Ovary (tissue), 7 donors: ENCODE measurements at regions not wholly inside any gene's neighbourhood (a gene's known extent, or its start where the extent isn't known, plus 50 kb on each side); places are given as distances from the start of the nearest gene placed in this dataset.

Experiments used
- DNase-seq, 5 donors: peaks; one replicate each; pipeline ENCODE4 v3.0.0-alpha.2; 2019 to 2020
- H3K27ac ChIP-seq, 2 donors: fragments of 200-600 bp; one replicate each; pipeline versions ENCODE4 v1.5.1 to v1.8.0; 2019 to 2022
- H3K27me3 ChIP-seq: fragments of 200-600 bp; one replicate; pipeline ENCODE4 v1.8.0; 2022
- H3K36me3 ChIP-seq: fragments of 200-600 bp; sonication (generic); one replicate; pipeline ENCODE4 v1.5.1; 2019
- H3K4me1 ChIP-seq: one replicate; pipeline ENCODE4 v1.8.1; 2013; ENCODE audit warnings: mild to moderate bottlenecking, moderate library complexity; ENCODE audit not compliant: insufficient read depth
- H3K4me3 ChIP-seq: fragments of 200-600 bp; sonication (generic); one replicate; pipeline ENCODE4 v1.5.1; 2017
- H3K9me3 ChIP-seq, 2 donors: fragments of 200-600 bp in 1 of 2; sonication (generic) in 1 of 2; one replicate each; pipeline versions ENCODE4 v1.5.1 to v1.8.1; 2013 to 2019; ENCODE audit warnings: mild to moderate bottlenecking in 1 of 2, moderate library complexity in 1 of 2
- EP300 ChIP-seq: sonication (generic); formaldehyde crosslinking; IDR thresholded peaks from one replicate; pipeline ENCODE4 v1.6.1; 2017; ENCODE audit warnings: antibody characterized with exemption
- POLR2A ChIP-seq: fragments of 450-650 bp; IDR thresholded peaks from one replicate; pipeline ENCODE4 v1.6.1; 2017; ENCODE audit warnings: antibody characterized with exemption, mild to moderate bottlenecking, moderate library complexity
- WGBS, 3 donors: extraction: QIAGEN DNeasy Blood & Tissue Kit in 1 of 3; methylation state at CpG; one replicate each; pipeline versions ENCODE4 v1.1.5 to v1.1.7; 2013 to 2017; 5-methylcytosine and 5-hydroxymethylcytosine counted together
- intact Hi-C, 4 donors: fragments of 100-400 bp; cut with DNase I; formaldehyde crosslinking; loops; one replicate each; pipeline versions ENCODE4 v1.11.0 to v1.15.1; 2022 to 2023
- TF ChIP-seq, protein P1 (sequence below), 3 donors: fragments of 450-650 bp in 2 of 3; fragments of 200-600 bp in 1 of 3; IDR thresholded peaks; one replicate each; pipeline versions ENCODE4 v1.5.1 to v1.8.0; 2016 to 2022; ENCODE audit warnings: antibody characterized with exemption in 3 of 3, mild to moderate bottlenecking in 1 of 3
- donor health status: DM: no; HTN: no; CAD: no; lungs with moderate emphysema.
- donor health status: DM: no; HTN: no; CAD: no.
- donor health status: Bipolar disorder and iron deficiency.
- donor health status: DM: no; HTN: no; CAD: no.
- donor health status: DM: yes; HTN: yes; CAD: no.

DNA sequence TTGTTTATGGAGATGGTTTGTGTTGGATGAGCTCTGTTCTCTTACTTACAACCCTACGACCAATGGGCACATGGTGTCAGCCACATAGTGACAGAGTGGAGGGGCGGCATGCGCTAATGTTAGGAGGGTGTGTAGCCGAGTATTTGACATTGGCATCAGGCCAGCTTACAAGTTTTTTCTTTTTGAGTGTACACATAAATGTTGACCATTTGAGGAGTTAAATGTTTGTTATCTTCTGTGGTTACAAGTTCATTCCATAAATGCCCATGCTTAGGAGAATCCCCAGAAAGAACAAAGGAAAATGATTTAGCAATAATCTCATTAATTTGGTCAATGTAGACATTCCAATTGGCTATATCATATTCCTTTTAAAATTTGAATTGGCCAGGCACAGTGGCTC, 180.1 kb upstream of the ELL2 start:
- no peak overlapping the region for H3K27ac ChIP-seq
- TF ChIP-seq, protein P1, sequence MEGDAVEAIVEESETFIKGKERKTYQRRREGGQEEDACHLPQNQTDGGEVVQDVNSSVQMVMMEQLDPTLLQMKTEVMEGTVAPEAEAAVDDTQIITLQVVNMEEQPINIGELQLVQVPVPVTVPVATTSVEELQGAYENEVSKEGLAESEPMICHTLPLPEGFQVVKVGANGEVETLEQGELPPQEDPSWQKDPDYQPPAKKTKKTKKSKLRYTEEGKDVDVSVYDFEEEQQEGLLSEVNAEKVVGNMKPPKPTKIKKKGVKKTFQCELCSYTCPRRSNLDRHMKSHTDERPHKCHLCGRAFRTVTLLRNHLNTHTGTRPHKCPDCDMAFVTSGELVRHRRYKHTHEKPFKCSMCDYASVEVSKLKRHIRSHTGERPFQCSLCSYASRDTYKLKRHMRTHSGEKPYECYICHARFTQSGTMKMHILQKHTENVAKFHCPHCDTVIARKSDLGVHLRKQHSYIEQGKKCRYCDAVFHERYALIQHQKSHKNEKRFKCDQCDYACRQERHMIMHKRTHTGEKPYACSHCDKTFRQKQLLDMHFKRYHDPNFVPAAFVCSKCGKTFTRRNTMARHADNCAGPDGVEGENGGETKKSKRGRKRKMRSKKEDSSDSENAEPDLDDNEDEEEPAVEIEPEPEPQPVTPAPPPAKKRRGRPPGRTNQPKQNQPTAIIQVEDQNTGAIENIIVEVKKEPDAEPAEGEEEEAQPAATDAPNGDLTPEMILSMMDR (IDR thresholded peaks at IDR 0.05): no peak
- TF ChIP-seq POLR2A (no peak), EP300 (no peak)
- no peaks in the 10 kb centered on the region for H3K36me3 ChIP-seq
- H3K4me1 ChIP-seq: no peaks in the 10 kb centered on the region
- H3K4me3 ChIP-seq: no peak overlapping the region
- WGBS, 3 donors: 69 to 74% (median 69%) methylated on average over 4 of the region's 4 CpGs
- no peak for DNase-seq
- intact Hi-C loops: no loop called here
- H3K27me3 ChIP-seq: no peaks in the 10 kb centered on the region
- H3K9me3 ChIP-seq: no peaks in the 10 kb centered on the region

DNA sequence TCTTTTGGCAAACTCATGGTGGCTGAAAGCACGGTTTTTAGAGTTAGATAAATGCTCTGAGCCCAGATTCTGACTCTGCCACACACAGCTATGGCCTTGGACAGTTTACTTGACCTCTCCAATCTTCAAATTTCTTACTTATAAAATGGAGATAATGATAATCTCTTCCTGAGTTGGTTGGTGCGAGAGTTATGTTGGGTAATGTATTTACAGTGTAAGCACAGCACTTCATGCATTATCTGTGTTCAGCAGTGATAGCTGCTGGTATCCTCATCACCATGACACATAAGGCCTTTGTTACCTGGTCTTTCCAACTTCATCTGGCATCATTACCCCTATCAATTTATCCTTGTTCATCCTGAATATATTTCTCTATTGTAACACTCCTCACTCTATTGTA, 178.8 kb upstream of the ELL2 start:
- no peak for DNase-seq
- H3K36me3 ChIP-seq: no peaks in the 10 kb centered on the region
- H3K27me3 ChIP-seq: no peaks in the 10 kb centered on the region
- H3K4me1 ChIP-seq: no peaks in the 10 kb centered on the region
- H3K27ac ChIP-seq: no peak overlapping the region
- H3K9me3 ChIP-seq: no peaks in the 10 kb centered on the region
- no peak for TF ChIP-seq EP300
- H3K4me3 ChIP-seq: no peak overlapping the region
- intact Hi-C loops: no loop called here
- 70 to 75% (median 74%) methylated on average over 2 of the region's 2 CpGs for WGBS, 3 donors

DNA sequence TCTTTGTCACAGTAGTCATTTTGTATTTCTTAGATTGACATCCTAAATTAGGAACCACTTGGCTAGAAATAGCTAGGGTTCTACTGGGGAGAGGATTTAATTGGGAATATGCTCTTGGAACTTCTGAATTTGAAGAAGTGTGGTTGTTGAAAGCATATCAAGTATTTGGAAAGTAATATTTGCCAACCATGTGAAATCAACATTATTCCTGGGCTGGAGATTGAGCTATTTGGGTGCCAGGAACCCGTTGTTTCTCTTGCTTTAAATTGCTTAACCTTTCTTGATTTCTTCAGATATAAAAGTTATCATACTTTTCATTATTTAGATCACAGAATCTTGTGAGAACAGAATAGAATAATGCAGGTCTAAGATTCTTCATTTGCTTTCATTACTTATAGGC, 178.4 kb upstream of the ELL2 start:
- no peaks in the 10 kb centered on the region for H3K4me1 ChIP-seq
- TF ChIP-seq EP300: no peak
- TF ChIP-seq, protein P1 (IDR thresholded peaks at IDR 0.05): no peak
- no peak for TF ChIP-seq POLR2A
- no peak for DNase-seq
- no peaks in the 10 kb centered on the region for H3K9me3 ChIP-seq
- WGBS, 3 donors: 73 to 85% (median 83%) methylated on average over 1 of the region's 1 CpG
- no peaks in the 10 kb centered on the region for H3K36me3 ChIP-seq
- H3K27me3 ChIP-seq: no peaks in the 10 kb centered on the region
- H3K27ac ChIP-seq: no peak overlapping the region
- intact Hi-C loops: no loop called here
- no peak overlapping the region for H3K4me3 ChIP-seq

DNA sequence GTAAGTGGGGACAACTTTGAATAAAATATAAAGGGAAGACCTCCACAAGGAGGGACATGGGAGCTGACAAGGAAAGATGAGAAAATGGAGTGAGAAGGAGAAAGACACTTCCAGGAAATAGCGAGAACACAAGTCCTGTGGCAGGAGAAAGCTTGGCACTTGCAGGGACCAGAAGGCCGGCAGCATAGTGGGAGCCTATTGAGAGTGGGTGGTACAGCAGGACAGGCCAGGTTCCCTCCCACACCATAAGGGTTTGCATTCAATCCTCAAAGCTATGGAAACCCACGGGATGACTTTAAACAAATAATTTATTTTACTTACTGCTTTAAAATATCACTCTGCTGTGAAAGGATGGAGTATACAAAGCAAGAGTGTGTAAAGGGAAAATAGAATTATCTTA, 173.2 kb upstream of the ELL2 start:
- TF ChIP-seq EP300 (no peak), POLR2A (no peak)
- TF ChIP-seq, protein P1 (IDR thresholded peaks at IDR 0.05): no peak
- Histone ChIP-seq H3K4me3 (no peak overlapping the region), H3K27ac (no peak overlapping the region), H3K4me1 (no peaks in the 10 kb centered on the region), H3K27me3 (no peaks in the 10 kb centered on the region), H3K9me3 (no peaks in the 10 kb centered on the region), H3K36me3 (no peaks in the 10 kb centered on the region)
- intact Hi-C loops: no loop called here
- WGBS, 3 donors: 85 to 91% (median 91%) methylated on average over 3 of the region's 3 CpGs
- no peak for DNase-seq

DNA sequence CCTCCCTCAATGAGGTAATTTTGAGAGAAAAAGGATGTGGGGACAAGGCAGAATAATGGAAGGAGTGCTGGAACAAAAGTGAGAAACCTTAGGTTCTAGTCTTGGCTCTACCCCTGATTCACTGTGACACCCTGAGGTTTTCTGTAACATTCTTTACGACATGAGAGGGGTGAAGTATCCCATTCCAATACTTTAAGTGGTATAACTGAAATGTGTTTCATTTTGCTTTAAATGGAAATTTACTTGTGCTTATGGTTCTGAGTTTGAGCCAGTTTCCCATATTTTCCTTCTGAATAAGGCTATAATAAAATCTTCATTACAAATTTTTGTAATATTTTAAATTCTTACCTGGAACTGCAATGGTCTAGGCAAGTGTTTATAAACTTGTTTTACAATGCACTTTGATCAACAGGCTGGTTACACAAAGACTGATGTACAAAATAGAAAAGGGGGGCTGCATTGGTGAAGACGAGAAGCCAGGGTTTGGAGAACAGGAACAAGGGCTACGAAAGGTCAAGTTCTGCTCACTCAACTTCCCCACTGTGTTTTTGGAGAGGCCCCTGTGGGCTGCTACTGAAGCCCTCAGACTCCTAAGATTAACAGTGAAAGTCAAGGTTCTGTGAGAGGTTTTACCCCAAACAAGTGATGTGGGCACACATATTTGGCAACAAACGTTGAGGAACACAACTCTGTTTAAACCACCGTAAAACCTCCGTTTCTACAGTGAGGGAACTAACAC, 171.9 kb upstream of the ELL2 start:
- no peak overlapping the region for H3K27ac ChIP-seq
- H3K4me3 ChIP-seq: no peak overlapping the region
- H3K9me3 ChIP-seq: no peaks in the 10 kb centered on the region
- peaks cover under 1% of the 10 kb centered on the region for H3K4me1 ChIP-seq
- intact Hi-C loops: no loop called here
- H3K27me3 ChIP-seq: no peaks in the 10 kb centered on the region
- WGBS, 3 donors: 71 to 76% (median 72%) methylated on average over 6 of the region's 6 CpGs
- no peak for DNase-seq
- no peaks in the 10 kb centered on the region for H3K36me3 ChIP-seq
- TF ChIP-seq, protein P1 (IDR thresholded peaks at IDR 0.05): no peak
- TF ChIP-seq POLR2A: no peak
- TF ChIP-seq EP300: no peak
